Stimulated activated CD8-positive, alpha-beta memory T cell treated with anti-CD3 and anti-CD28 coated beads, Interleukin-12 subunit alpha, Interleukin-12 subunit beta, amount 100 ng/mL, for 24 hours (primary cell): ENCODE measurements at regions not wholly inside any gene's neighbourhood (a gene's known extent, or its start where the extent isn't known, plus 50 kb on each side); places are given as distances from the start of the nearest gene placed in this dataset.
"Not testable (repeated sequence)": the region's sequence is repeated elsewhere in the genome, so short reads cannot be mapped to it uniquely, and the experiment has no call there.

Experiments
- DNase-seq: peaks from one replicate; pipeline ENCODE4 v3.0.0-alpha.2; 2020; ENCODE audit errors: extremely low read depth

- no peak for DNase-seq
These were observed 1053.2 kb downstream of the REEP3 start for GRCh38 chr10:64574371-64574770.

- DNase-seq = no peak
These were observed 1055.3 kb downstream of the REEP3 start for GRCh38 chr10:64576497-64576896.

GRCh38 chr10:64578757-64579156 lies 1057.6 kb downstream of the REEP3 start:
- not testable (repeated sequence) for DNase-seq

GRCh38 chr10:64586934-64587503 lies 1065.8 kb downstream of the REEP3 start:
- no peak for DNase-seq

GRCh38 chr10:64594072-64594471 lies 1072.9 kb downstream of the REEP3 start:
- DNase-seq = no peak

- no peak for DNase-seq
These were observed 1077.4 kb downstream of the REEP3 start for GRCh38 chr10:64598600-64598999.

GRCh38 chr10:64601298-64601697 lies 1080.1 kb downstream of the REEP3 start:
- no peak for DNase-seq

GRCh38 chr10:64617085-64617484 lies 1095.9 kb downstream of the REEP3 start:
- DNase-seq = no peak

- no peak for DNase-seq
These were observed 1097.9 kb downstream of the REEP3 start for GRCh38 chr10:64619102-64619501.

- DNase-seq = no peak
These were observed 1105.7 kb downstream of the REEP3 start for GRCh38 chr10:64626924-64627323.

- DNase-seq = no peak
These were observed 1109.3 kb downstream of the REEP3 start for GRCh38 chr10:64630534-64630933.

GRCh38 chr10:64635906-64636305 lies 1114.7 kb downstream of the REEP3 start:
- DNase-seq = no peak

- DNase-seq = no peak
These were observed 1115.3 kb downstream of the REEP3 start for GRCh38 chr10:64636461-64636860.

- DNase-seq = no peak
These were observed 1116.7 kb downstream of the REEP3 start for GRCh38 chr10:64637939-64638338.

GRCh38 chr10:64648915-64649314 lies 1127.7 kb downstream of the REEP3 start:
- DNase-seq = no peak

- DNase-seq = no peak
These were observed 1137.3 kb downstream of the REEP3 start for GRCh38 chr10:64658528-64658927.

- DNase-seq = no peak
These were observed 1138.1 kb downstream of the REEP3 start for GRCh38 chr10:64659311-64659710.

GRCh38 chr10:64682043-64682442 lies 1160.8 kb downstream of the REEP3 start:
- no peak for DNase-seq

- DNase-seq = no peak
These were observed 1169.0 kb downstream of the REEP3 start for GRCh38 chr10:64690194-64690593.

GRCh38 chr10:64699244-64699643 lies 1178.0 kb downstream of the REEP3 start:
- no peak for DNase-seq

GRCh38 chr10:64702086-64702485 lies 1180.9 kb downstream of the REEP3 start:
- not testable (repeated sequence) for DNase-seq

GRCh38 chr10:64708884-64709681 lies 1187.9 kb downstream of the REEP3 start:
- DNase-seq = no peak

- no peak for DNase-seq
These were observed 1205.3 kb downstream of the REEP3 start for GRCh38 chr10:64726466-64726865.

GRCh38 chr10:64731016-64731415 lies 1209.8 kb downstream of the REEP3 start:
- no peak for DNase-seq
